WTC11 (cell line): ENCODE measurements at regions not wholly inside any gene's neighbourhood (a gene's known extent, or its start where the extent isn't known, plus 50 kb on each side); places are given as distances from the start of the nearest gene placed in this dataset.

Source experiments
- ATAC-seq: fragments of 200-7000 bp; cut with Tn5 transposase; 2 replicates; pipeline ENCODE4 v1.10.0; 2021; ENCODE audit warnings: mild to moderate bottlenecking, moderate library complexity
- CTCF ChIA-PET: fragments of 300-600 bp; sonication (Branson Sonifier 250); formaldehyde crosslinking; loops from one replicate; lab custom pipeline; 2021; ENCODE audit warnings: antibody characterized with exemption; lab: Charles Lee
- POLR2A ChIA-PET: fragments of 350-600 bp; sonication (Branson Sonifier 250); formaldehyde crosslinking; loops from one replicate; lab custom pipeline; 2021; ENCODE audit warnings: antibody characterized with exemption; lab: Charles Lee
- DNase-seq: peaks from one replicate; pipeline ENCODE4 v3.0.0; 2021; ENCODE audit warnings: low spot score
- H3K27ac Mint-ChIP-seq: 2 replicates; pipeline ENCODE4 v1.8.0; 2021; ENCODE audit warnings: mixed read lengths
- H3K27me3 Mint-ChIP-seq: 2 replicates; pipeline ENCODE4 v1.8.0; 2021; ENCODE audit warnings: low read depth, mild to moderate bottlenecking, moderate library complexity, mixed read lengths
- H3K36me3 Mint-ChIP-seq: 2 replicates; pipeline ENCODE4 v1.8.0; 2021; ENCODE audit warnings: mixed read lengths
- H3K4me1 Mint-ChIP-seq: 2 replicates; pipeline ENCODE4 v1.8.0; 2022; ENCODE audit warnings: mixed read lengths
- H3K4me3 Mint-ChIP-seq: 2 replicates; pipeline ENCODE4 v1.8.0; 2021; ENCODE audit warnings: mild to moderate bottlenecking, moderate library complexity, mixed read lengths
- H3K9me3 Mint-ChIP-seq: 2 replicates; pipeline ENCODE4 v1.8.0; 2021; ENCODE audit warnings: mixed read lengths
- ATF1 ChIP-seq: sonication (generic); formaldehyde crosslinking; IDR thresholded peaks from 2 replicates; pipeline ENCODE4 v1.8.1; 2023; ENCODE audit warnings: mild to moderate bottlenecking, moderate library complexity, missing genetic modification reagents
- CREB1 ChIP-seq: sonication (generic); formaldehyde crosslinking; IDR thresholded peaks from 2 replicates; pipeline ENCODE4 v1.8.0; 2023; ENCODE audit warnings: mild to moderate bottlenecking, missing genetic modification reagents
- ELF4 ChIP-seq: sonication (generic); formaldehyde crosslinking; IDR thresholded peaks from 2 replicates; pipeline ENCODE4 v1.8.1; 2022; ENCODE audit warnings: low read depth, mild to moderate bottlenecking, moderate library complexity, missing genetic modification reagents
- EMX1 ChIP-seq: fragments of 250-450 bp; sonication (Bioruptor Pico); IDR thresholded peaks from 2 replicates; pipeline ENCODE4 v1.8.0; 2021; ENCODE audit warnings: mild to moderate bottlenecking
- ETV6 ChIP-seq: sonication (generic); formaldehyde crosslinking; IDR thresholded peaks from 2 replicates; pipeline ENCODE4 v1.8.1; 2022; ENCODE audit warnings: mild to moderate bottlenecking, missing genetic modification reagents
- NR1H2 ChIP-seq: sonication (generic); formaldehyde crosslinking; IDR thresholded peaks from 2 replicates; pipeline ENCODE4 v1.9.0; 2021; ENCODE audit warnings: mild to moderate bottlenecking, moderate library complexity, missing genetic modification reagents
- RORB ChIP-seq: fragments of 250-450 bp; sonication (Bioruptor Pico); IDR thresholded peaks from 2 replicates; pipeline ENCODE4 v1.9.0; 2021; ENCODE audit warnings: mild to moderate bottlenecking
- TEAD4 ChIP-seq: sonication (generic); formaldehyde crosslinking; IDR thresholded peaks from 2 replicates; pipeline ENCODE4 v1.8.0; 2022; ENCODE audit warnings: mild to moderate bottlenecking, missing genetic modification reagents
- ZNF121 ChIP-seq: sonication (generic); formaldehyde crosslinking; IDR thresholded peaks from 2 replicates; pipeline ENCODE4 v1.8.0; 2023; ENCODE audit warnings: missing genetic modification reagents
- ZNF671 ChIP-seq: fragments of 250-450 bp; sonication (Bioruptor Pico); IDR thresholded peaks from 2 replicates; pipeline ENCODE4 v1.8.0; 2021; ENCODE audit warnings: mild to moderate bottlenecking
- TF ChIP-seq, protein P1 (sequence below): sonication (generic); formaldehyde crosslinking; IDR thresholded peaks from 2 replicates; pipeline ENCODE4 v1.8.1; 2022; ENCODE audit warnings: mild to moderate bottlenecking, moderate library complexity, missing genetic modification reagents
- TF ChIP-seq, protein P2 (sequence below): sonication (generic); formaldehyde crosslinking; IDR thresholded peaks from 2 replicates; pipeline ENCODE4 v1.8.1; 2023; ENCODE audit warnings: mild to moderate bottlenecking, missing genetic modification reagents, moderate library complexity
- TF ChIP-seq, protein P3 (sequence below): sonication (generic); formaldehyde crosslinking; IDR thresholded peaks from 2 replicates; pipeline ENCODE4 v1.8.0; 2022; ENCODE audit warnings: mild to moderate bottlenecking, missing genetic modification reagents
- TF ChIP-seq, protein P4 (sequence below): sonication (generic); formaldehyde crosslinking; IDR thresholded peaks from 2 replicates; pipeline ENCODE4 v1.8.1; 2022; ENCODE audit warnings: missing genetic modification reagents, borderline replicate concordance
- TF ChIP-seq, protein P5 (sequence below): sonication (generic); formaldehyde crosslinking; IDR thresholded peaks from 2 replicates; pipeline ENCODE4 v1.8.1; 2022; ENCODE audit warnings: low read depth, mild to moderate bottlenecking, moderate library complexity, missing genetic modification reagents, borderline replicate concordance
- TF ChIP-seq, protein P6 (sequence below): sonication (generic); formaldehyde crosslinking; IDR thresholded peaks from 2 replicates; pipeline ENCODE4 v1.8.0; 2022; ENCODE audit warnings: mild to moderate bottlenecking, missing genetic modification reagents
- TF ChIP-seq, protein P7 (sequence below): fragments of 250-450 bp; sonication (Bioruptor Pico); IDR thresholded peaks from 2 replicates; pipeline ENCODE4 v1.9.0; 2021; ENCODE audit warnings: mild to moderate bottlenecking, borderline replicate concordance
- TF ChIP-seq, protein P8 (sequence below): sonication (generic); formaldehyde crosslinking; IDR thresholded peaks from 2 replicates; pipeline ENCODE4 v1.8.1; 2023; ENCODE audit warnings: mild to moderate bottlenecking, missing genetic modification reagents, borderline replicate concordance

DNA sequence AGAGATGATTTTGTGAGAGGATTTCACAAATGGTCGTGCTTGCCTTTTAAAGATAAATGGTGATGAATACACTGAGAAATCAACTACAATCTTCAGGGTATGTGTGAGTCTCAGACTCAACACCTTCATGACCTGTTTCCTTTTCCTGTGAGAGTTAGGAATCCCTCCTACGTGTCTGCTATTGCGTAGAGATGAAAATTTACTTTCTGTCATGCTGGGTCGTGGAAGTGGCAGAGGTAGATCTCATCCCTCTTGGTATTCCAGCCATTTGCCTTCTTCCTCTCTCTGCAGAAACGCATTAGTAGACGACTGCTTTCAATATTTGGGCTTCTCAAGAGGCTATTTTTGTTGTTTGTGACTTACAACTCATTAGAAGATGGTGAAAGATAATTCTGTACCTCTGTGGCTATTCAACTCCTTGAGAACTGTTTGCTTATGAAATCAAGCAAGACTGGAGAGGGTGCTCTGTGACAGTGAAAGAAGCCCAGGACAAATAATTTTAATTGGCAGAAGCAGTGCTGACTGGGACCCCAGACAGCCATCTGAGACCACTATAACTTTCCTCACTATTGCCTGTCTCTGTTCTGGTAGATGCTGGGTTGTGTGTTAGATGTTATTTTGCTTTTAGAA is 233.1 kb downstream of the LACC1 start (continued):
- TF ChIP-seq ZNF671 (no peak), NR1H2 (CRISPR knock-in tag) (no peak), TEAD4 (CRISPR knock-in tag) (no peak), EMX1 (no peak), ELF4 (CRISPR knock-in tag) (no peak)
- TF ChIP-seq, protein P1, sequence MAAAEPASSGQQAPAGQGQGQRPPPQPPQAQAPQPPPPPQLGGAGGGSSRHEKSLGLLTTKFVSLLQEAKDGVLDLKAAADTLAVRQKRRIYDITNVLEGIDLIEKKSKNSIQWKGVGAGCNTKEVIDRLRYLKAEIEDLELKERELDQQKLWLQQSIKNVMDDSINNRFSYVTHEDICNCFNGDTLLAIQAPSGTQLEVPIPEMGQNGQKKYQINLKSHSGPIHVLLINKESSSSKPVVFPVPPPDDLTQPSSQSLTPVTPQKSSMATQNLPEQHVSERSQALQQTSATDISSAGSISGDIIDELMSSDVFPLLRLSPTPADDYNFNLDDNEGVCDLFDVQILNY (CRISPR knock-in tag) = no peak
- TF ChIP-seq, all 79 proteins: peak for 0

DNA sequence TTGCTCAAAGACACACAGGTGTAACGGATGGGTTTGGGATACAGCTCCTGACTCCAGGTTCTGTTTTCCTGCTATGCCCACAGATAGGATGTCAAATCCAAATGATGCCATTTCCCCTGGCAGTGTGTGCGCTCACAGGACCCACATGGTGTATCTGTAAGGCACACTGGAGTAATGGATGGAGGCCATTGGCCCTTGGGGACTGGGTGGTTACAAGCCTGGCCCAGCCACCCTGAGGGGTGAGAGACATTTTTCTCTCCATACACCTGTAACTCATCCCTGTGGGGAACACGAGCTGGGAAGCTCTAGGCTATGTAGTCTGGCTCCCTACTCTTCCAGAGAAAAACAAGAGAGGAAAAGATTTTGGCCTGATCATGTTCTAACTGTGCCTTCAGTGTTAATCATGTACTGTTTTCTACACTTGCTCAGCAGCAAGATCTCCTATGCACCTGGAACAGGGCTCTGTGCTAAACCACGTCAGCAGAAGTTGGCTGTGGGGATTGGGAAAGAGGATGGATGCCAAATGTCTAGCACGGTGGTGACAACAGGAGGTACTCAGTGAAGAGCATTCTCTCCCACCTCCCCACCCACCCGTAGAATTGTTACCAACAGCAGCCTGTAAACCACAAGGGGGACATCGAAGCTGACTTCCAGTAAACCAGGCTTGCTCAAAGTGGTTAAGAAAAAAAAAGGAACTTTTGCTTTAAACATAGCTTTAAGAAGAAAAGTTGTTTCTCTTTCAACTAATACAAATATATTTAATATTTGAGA is 237.0 kb downstream of the LACC1 start:
- no peak overlapping the region for H3K4me3 Mint-ChIP-seq
- no peaks in the 10 kb centered on the region for H3K9me3 Mint-ChIP-seq
- DNase-seq = no peak
- no peaks in the 10 kb centered on the region for H3K27me3 Mint-ChIP-seq
- no peaks in the 10 kb centered on the region for H3K36me3 Mint-ChIP-seq
- peaks cover 34% of the 10 kb centered on the region for H3K4me1 Mint-ChIP-seq
- no peak overlapping the region for H3K27ac Mint-ChIP-seq
- ChIA-PET POLR2A (interaction anchor here (1.2 kb wide), 1 partner anchor 320 kb away, joined by 4 read pairs; no protein-coding TSS in a partner anchor), CTCF (interaction anchor here (0.7 to 1.6 kb wide), 7 partner anchors 11 to 222 kb away, joined by 3 to 8 read pairs (median 3); no protein-coding TSS in a partner anchor)
- ATAC-seq = peak; percentile 87
- TF ChIP-seq, protein P2, sequence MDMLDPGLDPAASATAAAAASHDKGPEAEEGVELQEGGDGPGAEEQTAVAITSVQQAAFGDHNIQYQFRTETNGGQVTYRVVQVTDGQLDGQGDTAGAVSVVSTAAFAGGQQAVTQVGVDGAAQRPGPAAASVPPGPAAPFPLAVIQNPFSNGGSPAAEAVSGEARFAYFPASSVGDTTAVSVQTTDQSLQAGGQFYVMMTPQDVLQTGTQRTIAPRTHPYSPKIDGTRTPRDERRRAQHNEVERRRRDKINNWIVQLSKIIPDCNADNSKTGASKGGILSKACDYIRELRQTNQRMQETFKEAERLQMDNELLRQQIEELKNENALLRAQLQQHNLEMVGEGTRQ (CRISPR knock-in tag) = no peak
- TF ChIP-seq, protein P3, sequence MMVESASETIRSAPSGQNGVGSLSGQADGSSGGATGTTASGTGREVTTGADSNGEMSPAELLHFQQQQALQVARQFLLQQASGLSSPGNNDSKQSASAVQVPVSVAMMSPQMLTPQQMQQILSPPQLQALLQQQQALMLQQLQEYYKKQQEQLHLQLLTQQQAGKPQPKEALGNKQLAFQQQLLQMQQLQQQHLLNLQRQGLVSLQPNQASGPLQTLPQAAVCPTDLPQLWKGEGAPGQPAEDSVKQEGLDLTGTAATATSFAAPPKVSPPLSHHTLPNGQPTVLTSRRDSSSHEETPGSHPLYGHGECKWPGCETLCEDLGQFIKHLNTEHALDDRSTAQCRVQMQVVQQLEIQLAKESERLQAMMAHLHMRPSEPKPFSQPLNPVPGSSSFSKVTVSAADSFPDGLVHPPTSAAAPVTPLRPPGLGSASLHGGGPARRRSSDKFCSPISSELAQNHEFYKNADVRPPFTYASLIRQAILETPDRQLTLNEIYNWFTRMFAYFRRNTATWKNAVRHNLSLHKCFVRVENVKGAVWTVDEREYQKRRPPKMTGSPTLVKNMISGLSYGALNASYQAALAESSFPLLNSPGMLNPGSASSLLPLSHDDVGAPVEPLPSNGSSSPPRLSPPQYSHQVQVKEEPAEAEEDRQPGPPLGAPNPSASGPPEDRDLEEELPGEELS (CRISPR knock-in tag) = no peak
- TF ChIP-seq, protein P4, sequence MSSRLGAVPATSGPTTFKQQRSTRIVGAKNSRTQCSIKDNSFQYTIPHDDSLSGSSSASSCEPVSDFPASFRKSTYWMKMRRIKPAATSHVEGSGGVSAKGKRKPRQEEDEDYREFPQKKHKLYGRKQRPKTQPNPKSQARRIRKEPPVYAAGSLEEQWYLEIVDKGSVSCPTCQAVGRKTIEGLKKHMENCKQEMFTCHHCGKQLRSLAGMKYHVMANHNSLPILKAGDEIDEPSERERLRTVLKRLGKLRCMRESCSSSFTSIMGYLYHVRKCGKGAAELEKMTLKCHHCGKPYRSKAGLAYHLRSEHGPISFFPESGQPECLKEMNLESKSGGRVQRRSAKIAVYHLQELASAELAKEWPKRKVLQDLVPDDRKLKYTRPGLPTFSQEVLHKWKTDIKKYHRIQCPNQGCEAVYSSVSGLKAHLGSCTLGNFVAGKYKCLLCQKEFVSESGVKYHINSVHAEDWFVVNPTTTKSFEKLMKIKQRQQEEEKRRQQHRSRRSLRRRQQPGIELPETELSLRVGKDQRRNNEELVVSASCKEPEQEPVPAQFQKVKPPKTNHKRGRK (CRISPR knock-in tag) = no peak
- TF ChIP-seq, protein P5, sequence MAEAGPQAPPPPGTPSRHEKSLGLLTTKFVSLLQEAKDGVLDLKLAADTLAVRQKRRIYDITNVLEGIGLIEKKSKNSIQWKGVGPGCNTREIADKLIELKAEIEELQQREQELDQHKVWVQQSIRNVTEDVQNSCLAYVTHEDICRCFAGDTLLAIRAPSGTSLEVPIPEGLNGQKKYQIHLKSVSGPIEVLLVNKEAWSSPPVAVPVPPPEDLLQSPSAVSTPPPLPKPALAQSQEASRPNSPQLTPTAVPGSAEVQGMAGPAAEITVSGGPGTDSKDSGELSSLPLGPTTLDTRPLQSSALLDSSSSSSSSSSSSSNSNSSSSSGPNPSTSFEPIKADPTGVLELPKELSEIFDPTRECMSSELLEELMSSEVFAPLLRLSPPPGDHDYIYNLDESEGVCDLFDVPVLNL (CRISPR knock-in tag) = no peak
- TF ChIP-seq ZNF121 (CRISPR knock-in tag) (no peak), ETV6 (no peak), RORB (CRISPR knock-in tag) (no peak), ATF1 (CRISPR knock-in tag) (no peak), CREB1 (CRISPR knock-in tag) (no peak)
- TF ChIP-seq, protein P6, sequence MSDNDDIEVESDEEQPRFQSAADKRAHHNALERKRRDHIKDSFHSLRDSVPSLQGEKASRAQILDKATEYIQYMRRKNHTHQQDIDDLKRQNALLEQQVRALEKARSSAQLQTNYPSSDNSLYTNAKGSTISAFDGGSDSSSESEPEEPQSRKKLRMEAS (CRISPR knock-in tag) = no peak
- TF ChIP-seq, protein P7, sequence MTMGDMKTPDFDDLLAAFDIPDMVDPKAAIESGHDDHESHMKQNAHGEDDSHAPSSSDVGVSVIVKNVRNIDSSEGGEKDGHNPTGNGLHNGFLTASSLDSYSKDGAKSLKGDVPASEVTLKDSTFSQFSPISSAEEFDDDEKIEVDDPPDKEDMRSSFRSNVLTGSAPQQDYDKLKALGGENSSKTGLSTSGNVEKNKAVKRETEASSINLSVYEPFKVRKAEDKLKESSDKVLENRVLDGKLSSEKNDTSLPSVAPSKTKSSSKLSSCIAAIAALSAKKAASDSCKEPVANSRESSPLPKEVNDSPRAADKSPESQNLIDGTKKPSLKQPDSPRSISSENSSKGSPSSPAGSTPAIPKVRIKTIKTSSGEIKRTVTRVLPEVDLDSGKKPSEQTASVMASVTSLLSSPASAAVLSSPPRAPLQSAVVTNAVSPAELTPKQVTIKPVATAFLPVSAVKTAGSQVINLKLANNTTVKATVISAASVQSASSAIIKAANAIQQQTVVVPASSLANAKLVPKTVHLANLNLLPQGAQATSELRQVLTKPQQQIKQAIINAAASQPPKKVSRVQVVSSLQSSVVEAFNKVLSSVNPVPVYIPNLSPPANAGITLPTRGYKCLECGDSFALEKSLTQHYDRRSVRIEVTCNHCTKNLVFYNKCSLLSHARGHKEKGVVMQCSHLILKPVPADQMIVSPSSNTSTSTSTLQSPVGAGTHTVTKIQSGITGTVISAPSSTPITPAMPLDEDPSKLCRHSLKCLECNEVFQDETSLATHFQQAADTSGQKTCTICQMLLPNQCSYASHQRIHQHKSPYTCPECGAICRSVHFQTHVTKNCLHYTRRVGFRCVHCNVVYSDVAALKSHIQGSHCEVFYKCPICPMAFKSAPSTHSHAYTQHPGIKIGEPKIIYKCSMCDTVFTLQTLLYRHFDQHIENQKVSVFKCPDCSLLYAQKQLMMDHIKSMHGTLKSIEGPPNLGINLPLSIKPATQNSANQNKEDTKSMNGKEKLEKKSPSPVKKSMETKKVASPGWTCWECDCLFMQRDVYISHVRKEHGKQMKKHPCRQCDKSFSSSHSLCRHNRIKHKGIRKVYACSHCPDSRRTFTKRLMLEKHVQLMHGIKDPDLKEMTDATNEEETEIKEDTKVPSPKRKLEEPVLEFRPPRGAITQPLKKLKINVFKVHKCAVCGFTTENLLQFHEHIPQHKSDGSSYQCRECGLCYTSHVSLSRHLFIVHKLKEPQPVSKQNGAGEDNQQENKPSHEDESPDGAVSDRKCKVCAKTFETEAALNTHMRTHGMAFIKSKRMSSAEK = no peak
- TF ChIP-seq, protein P8, sequence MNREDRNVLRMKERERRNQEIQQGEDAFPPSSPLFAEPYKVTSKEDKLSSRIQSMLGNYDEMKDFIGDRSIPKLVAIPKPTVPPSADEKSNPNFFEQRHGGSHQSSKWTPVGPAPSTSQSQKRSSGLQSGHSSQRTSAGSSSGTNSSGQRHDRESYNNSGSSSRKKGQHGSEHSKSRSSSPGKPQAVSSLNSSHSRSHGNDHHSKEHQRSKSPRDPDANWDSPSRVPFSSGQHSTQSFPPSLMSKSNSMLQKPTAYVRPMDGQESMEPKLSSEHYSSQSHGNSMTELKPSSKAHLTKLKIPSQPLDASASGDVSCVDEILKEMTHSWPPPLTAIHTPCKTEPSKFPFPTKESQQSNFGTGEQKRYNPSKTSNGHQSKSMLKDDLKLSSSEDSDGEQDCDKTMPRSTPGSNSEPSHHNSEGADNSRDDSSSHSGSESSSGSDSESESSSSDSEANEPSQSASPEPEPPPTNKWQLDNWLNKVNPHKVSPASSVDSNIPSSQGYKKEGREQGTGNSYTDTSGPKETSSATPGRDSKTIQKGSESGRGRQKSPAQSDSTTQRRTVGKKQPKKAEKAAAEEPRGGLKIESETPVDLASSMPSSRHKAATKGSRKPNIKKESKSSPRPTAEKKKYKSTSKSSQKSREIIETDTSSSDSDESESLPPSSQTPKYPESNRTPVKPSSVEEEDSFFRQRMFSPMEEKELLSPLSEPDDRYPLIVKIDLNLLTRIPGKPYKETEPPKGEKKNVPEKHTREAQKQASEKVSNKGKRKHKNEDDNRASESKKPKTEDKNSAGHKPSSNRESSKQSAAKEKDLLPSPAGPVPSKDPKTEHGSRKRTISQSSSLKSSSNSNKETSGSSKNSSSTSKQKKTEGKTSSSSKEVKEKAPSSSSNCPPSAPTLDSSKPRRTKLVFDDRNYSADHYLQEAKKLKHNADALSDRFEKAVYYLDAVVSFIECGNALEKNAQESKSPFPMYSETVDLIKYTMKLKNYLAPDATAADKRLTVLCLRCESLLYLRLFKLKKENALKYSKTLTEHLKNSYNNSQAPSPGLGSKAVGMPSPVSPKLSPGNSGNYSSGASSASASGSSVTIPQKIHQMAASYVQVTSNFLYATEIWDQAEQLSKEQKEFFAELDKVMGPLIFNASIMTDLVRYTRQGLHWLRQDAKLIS (CRISPR knock-in tag) = no peak
- TF ChIP-seq, protein P1 (CRISPR knock-in tag) = no peak
